Uterus (tissue), 3 donors: ENCODE measurements at regions not wholly inside any gene's neighbourhood (a gene's known extent, or its start where the extent isn't known, plus 50 kb on each side); places are given as distances from the start of the nearest gene placed in this dataset.

Experiments
- DNase-seq, 2 donors: peaks; one replicate each; pipeline ENCODE4 v3.0.0-alpha.2; 2019 to 2020
- H3K27ac ChIP-seq, 2 donors: fragments of 200-600 bp; sonication (generic); 1 replicate in 1 of 2; 2 replicates in 1 of 2; pipeline ENCODE4 v1.5.1; 2016 to 2018
- H3K27me3 ChIP-seq, 2 donors: fragments of 200-600 bp; sonication (generic); one replicate each; pipeline ENCODE4 v1.5.1; 2018 to 2019; ENCODE audit warnings: control low read depth in 1 of 2
- H3K36me3 ChIP-seq, 2 donors: fragments of 200-600 bp; sonication (generic); one replicate each; pipeline ENCODE4 v1.5.1; 2019; ENCODE audit warnings: control low read depth in 1 of 2
- H3K4me1 ChIP-seq, 2 donors: fragments of 200-600 bp; sonication (generic); one replicate each; pipeline ENCODE4 v1.5.1; 2018 to 2019; ENCODE audit warnings: control low read depth in 1 of 2
- H3K4me3 ChIP-seq, 2 donors: fragments of 200-600 bp; sonication (generic); 1 replicate in 1 of 2; 2 replicates in 1 of 2; pipeline ENCODE4 v1.5.1; 2018 to 2019; ENCODE audit warnings: mild to moderate bottlenecking in 1 of 2
- H3K9me3 ChIP-seq, 2 donors: fragments of 200-600 bp; sonication (generic); one replicate each; pipeline ENCODE4 v1.5.1; 2019; ENCODE audit warnings: control low read depth in 1 of 2
- POLR2A ChIP-seq, 2 donors: fragments of 450-650 bp; IDR thresholded peaks; one replicate each; pipeline ENCODE4 v1.6.1; 2016; ENCODE audit warnings: antibody characterized with exemption in 2 of 2, mild to moderate bottlenecking in 1 of 2, moderate library complexity in 1 of 2
- intact Hi-C: fragments of 100-400 bp; cut with DNase I; formaldehyde crosslinking; loops from one replicate; pipeline ENCODE4 v1.15.1; 2023; ENCODE audit warnings: low total_unique reads
- TF ChIP-seq, protein P1 (sequence below), 4 experiments: fragments of 200-600 bp in 2 of 4; fragments of 450-650 bp in 2 of 4; sonication (generic) in 2 of 4; IDR thresholded peaks; one replicate each; pipeline ENCODE4 v1.5.1; 2016 to 2019; ENCODE audit warnings: antibody characterized with exemption in 4 of 4, mild to moderate bottlenecking in 2 of 4, moderate library complexity in 1 of 4
- donor health status: DM: yes; HTN: yes; CAD: no.

DNA sequence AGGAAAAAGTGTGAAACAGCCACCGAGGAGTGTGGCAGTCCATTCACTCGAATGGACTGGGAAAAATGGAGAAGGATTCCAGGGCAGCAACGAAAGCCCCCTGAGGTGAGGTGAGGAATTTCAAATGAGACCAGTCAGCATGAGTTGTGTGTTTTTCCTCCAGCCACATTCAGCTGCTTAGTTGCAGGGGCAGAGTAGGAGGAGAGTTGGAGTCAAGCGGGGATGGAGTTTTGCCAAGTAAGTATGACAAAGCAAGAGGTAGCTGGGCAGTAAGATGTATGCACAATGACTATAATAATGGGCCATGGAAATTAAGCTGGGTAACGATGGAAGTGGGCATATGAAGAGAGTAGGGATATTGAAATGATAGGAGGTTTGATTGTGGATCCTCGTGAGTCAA, 64.4 kb downstream of the CCDC54 start:
- Histone ChIP-seq H3K36me3 (no peaks in the 10 kb centered on the region), H3K4me1 (no peaks in the 10 kb centered on the region), H3K27me3 (no peaks in the 10 kb centered on the region), H3K9me3 (no peaks in the 10 kb centered on the region), H3K27ac (no peak overlapping the region), H3K4me3 (no peak overlapping the region)
- TF ChIP-seq, protein P1, sequence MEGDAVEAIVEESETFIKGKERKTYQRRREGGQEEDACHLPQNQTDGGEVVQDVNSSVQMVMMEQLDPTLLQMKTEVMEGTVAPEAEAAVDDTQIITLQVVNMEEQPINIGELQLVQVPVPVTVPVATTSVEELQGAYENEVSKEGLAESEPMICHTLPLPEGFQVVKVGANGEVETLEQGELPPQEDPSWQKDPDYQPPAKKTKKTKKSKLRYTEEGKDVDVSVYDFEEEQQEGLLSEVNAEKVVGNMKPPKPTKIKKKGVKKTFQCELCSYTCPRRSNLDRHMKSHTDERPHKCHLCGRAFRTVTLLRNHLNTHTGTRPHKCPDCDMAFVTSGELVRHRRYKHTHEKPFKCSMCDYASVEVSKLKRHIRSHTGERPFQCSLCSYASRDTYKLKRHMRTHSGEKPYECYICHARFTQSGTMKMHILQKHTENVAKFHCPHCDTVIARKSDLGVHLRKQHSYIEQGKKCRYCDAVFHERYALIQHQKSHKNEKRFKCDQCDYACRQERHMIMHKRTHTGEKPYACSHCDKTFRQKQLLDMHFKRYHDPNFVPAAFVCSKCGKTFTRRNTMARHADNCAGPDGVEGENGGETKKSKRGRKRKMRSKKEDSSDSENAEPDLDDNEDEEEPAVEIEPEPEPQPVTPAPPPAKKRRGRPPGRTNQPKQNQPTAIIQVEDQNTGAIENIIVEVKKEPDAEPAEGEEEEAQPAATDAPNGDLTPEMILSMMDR (IDR thresholded peaks at IDR 0.05), result no peak
- no peak for TF ChIP-seq POLR2A (IDR thresholded peaks at IDR 0.05)
- no peak for DNase-seq
- intact Hi-C loops, result no loop called here

DNA sequence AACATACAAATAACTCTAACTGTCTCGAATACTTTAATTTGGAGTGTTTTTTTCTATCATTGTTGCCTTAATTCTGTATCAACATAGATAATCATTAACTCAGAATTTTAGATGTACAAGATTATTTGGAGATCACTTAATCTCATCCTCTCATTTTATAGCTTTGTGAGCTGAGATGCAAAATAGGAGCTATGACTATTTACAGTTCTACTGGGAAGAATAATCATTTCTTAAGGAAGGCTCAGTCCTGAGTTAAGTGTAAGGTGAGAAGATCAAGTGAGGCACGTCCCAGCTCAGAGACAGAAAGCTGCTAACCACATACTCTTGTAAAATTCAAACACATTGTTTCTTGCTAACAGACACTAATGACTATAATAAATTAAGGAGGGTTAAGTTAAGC, 66.2 kb downstream of the CCDC54 start:
- intact Hi-C loops, result no loop called here
- Histone ChIP-seq H3K36me3 (no peaks in the 10 kb centered on the region), H3K9me3 (no peaks in the 10 kb centered on the region), H3K27me3 (no peaks in the 10 kb centered on the region), H3K4me1 (no peaks in the 10 kb centered on the region), H3K27ac (no peak overlapping the region), H3K4me3 (no peak overlapping the region)
- TF ChIP-seq, protein P1 (IDR thresholded peaks at IDR 0.05), result no peak
- DNase-seq, result no peak

DNA sequence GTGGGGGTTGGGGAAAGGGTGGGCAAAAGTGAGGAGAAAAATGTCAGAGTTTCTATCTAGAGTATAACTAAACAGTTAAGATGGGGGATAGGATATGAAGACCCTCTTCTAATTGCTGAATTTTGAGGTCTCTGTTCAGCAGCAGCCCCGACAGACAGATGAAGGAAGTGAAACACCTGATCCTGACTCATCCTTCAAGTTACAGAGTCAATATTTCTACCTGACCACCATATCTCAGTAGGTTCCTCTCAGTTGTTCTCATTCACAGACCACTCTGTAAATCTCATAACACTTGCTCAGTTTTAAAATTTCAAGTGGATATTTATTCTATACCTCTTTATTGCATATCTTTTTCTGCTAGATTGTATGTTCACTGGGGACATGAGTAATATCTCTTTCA, 69.5 kb downstream of the CCDC54 start:
- H3K36me3 ChIP-seq, result no peaks in the 10 kb centered on the region
- H3K27ac ChIP-seq, result no peak overlapping the region
- no peaks in the 10 kb centered on the region for H3K9me3 ChIP-seq
- no peak for DNase-seq
- H3K4me3 ChIP-seq, result no peak overlapping the region
- TF ChIP-seq POLR2A (IDR thresholded peaks at IDR 0.05), result no peak
- TF ChIP-seq, protein P1 (IDR thresholded peaks at IDR 0.05), result no peak
- intact Hi-C loops, result no loop called here
- no peaks in the 10 kb centered on the region for H3K4me1 ChIP-seq
- H3K27me3 ChIP-seq, result no peaks in the 10 kb centered on the region

GRCh38 chr3:107450254-107450893, 72.4 kb upstream of the BBX start:
- Histone ChIP-seq H3K9me3 (no peaks in the 10 kb centered on the region), H3K36me3 (no peaks in the 10 kb centered on the region), H3K4me3 (no peak overlapping the region), H3K4me1 (no peaks in the 10 kb centered on the region), H3K27me3 (no peaks in the 10 kb centered on the region), H3K27ac (no peak overlapping the region)
- intact Hi-C loops, result no loop called here
- TF ChIP-seq, protein P1 (IDR thresholded peaks at IDR 0.05), result no peak
- no peak for TF ChIP-seq POLR2A (IDR thresholded peaks at IDR 0.05)
- no peak for DNase-seq

GRCh38 chr3:107452436-107452835, 70.3 kb upstream of the BBX start:
- intact Hi-C loops, result no loop called here
- TF ChIP-seq, protein P1 (IDR thresholded peaks at IDR 0.05), result no peak
- TF ChIP-seq POLR2A (IDR thresholded peaks at IDR 0.05), result no peak
- DNase-seq, result no peak
- H3K9me3 ChIP-seq, result no peaks in the 10 kb centered on the region
- no peaks in the 10 kb centered on the region for H3K4me1 ChIP-seq
- H3K4me3 ChIP-seq, result no peak overlapping the region
- H3K36me3 ChIP-seq, result no peaks in the 10 kb centered on the region
- no peaks in the 10 kb centered on the region for H3K27me3 ChIP-seq
- no peak overlapping the region for H3K27ac ChIP-seq
